ENCODE measurements at regions not wholly inside any gene's neighbourhood (a gene's known extent, or its start where the extent isn't known, plus 50 kb on each side); places are given as distances from the start of the nearest gene placed in this dataset.

DNA sequence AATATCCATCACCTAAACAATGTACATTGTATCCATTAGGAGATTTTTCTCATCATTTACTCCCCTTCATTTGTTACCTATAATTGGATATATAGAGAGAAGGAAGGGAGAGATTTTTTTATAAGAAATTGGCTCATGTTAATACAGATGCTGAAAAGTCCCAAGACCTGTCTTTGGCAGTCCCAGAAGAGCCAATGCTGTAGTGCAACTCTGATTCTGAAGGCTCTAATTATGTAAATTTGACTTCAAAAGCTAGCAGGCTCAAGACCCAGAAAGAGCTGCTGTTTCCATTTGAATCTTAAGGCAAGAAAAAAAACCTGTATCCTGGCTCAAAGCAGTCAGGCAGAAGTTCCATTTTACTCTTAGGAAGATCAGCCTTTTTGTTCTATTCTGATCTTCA lies 1245.5 kb upstream of the FAM98A start:
- Mint-ChIP-seq H3K4me1 (ENCODE audit: low read depth, unreplicated experiment) (no peaks in the 10 kb centered on the region), H3K9me3 (ENCODE audit: low read depth, unreplicated experiment) (peaks cover 4% of the 10 kb centered on the region), H3K27me3 (ENCODE audit: unreplicated experiment) (no peaks in the 10 kb centered on the region), H3K4me3 (ENCODE audit: low read depth, unreplicated experiment) (no peak overlapping the region), H3K36me3 (ENCODE audit: insufficient read depth, unreplicated experiment) (no peaks in the 10 kb centered on the region), H3K27ac (ENCODE audit: unreplicated experiment) (no peak overlapping the region)
- CTCF ChIA-PET: no interaction called here
- TF ChIP-seq, protein P1, sequence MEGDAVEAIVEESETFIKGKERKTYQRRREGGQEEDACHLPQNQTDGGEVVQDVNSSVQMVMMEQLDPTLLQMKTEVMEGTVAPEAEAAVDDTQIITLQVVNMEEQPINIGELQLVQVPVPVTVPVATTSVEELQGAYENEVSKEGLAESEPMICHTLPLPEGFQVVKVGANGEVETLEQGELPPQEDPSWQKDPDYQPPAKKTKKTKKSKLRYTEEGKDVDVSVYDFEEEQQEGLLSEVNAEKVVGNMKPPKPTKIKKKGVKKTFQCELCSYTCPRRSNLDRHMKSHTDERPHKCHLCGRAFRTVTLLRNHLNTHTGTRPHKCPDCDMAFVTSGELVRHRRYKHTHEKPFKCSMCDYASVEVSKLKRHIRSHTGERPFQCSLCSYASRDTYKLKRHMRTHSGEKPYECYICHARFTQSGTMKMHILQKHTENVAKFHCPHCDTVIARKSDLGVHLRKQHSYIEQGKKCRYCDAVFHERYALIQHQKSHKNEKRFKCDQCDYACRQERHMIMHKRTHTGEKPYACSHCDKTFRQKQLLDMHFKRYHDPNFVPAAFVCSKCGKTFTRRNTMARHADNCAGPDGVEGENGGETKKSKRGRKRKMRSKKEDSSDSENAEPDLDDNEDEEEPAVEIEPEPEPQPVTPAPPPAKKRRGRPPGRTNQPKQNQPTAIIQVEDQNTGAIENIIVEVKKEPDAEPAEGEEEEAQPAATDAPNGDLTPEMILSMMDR (IDR thresholded peaks at IDR 0.05; ENCODE audit: unreplicated experiment): no peak
- DNase-seq: no peak
- BruUV-seq (replicated peaks): no TSS peak
- intact Hi-C loops (cut with micrococcal nuclease; ENCODE audit: unreplicated experiment): no loop called here

DNA sequence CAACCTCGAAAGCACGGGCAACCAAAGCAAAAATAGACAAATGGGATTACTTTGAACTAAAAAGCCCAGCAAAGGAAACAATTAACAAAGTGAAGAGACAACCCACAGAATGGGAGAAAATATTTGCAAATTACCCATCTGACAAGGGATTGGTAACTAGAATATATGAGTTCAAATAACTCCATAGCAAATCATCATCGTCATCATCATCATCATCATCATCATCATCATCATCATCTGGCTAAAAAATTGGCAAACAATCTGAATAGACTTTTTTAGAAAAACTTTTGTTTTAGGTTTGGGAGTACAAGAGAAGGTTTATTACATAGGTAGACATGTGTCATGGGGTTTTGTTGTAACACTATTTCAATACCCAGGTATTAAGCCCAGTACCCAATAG lies 1239.3 kb upstream of the FAM98A start:
- TF ChIP-seq, protein P1 (IDR thresholded peaks at IDR 0.05; ENCODE audit: unreplicated experiment): no peak
- no peak overlapping the region for H3K27ac Mint-ChIP-seq (ENCODE audit: unreplicated experiment)
- BruUV-seq (replicated peaks): no TSS peak

DNA sequence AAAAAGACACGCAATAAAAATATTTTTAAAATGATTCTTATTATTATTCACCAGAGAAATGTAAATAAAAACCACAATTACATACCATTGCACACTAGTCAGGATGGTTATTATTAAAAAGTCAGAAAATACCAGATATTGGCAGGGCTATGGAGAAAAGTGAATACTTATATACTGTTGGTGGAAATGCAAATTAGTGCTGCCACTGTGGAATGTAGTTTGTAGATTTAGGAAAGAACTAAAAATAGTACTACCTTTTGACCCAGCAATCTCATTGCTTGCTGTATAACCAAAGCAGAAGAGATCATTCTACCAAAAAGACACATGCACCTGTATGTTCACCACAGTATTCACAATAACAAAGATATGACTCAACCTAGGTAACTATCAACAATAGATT lies 1237.3 kb upstream of the FAM98A start:
- BruUV-seq (replicated peaks): no TSS peak

More for the DNA sequence above, 1239.3 kb upstream of the FAM98A start:
- Mint-ChIP-seq H3K36me3 (ENCODE audit: insufficient read depth, unreplicated experiment) (no peaks in the 10 kb centered on the region), H3K27me3 (ENCODE audit: unreplicated experiment) (no peaks in the 10 kb centered on the region), H3K4me3 (ENCODE audit: low read depth, unreplicated experiment) (no peak overlapping the region), H3K4me1 (ENCODE audit: low read depth, unreplicated experiment) (no peaks in the 10 kb centered on the region), H3K9me3 (ENCODE audit: low read depth, unreplicated experiment) (peaks cover 7% of the 10 kb centered on the region)
- no peak for DNase-seq
- intact Hi-C loops (cut with micrococcal nuclease; ENCODE audit: unreplicated experiment): no loop called here
- CTCF ChIA-PET: no interaction called here

DNA sequence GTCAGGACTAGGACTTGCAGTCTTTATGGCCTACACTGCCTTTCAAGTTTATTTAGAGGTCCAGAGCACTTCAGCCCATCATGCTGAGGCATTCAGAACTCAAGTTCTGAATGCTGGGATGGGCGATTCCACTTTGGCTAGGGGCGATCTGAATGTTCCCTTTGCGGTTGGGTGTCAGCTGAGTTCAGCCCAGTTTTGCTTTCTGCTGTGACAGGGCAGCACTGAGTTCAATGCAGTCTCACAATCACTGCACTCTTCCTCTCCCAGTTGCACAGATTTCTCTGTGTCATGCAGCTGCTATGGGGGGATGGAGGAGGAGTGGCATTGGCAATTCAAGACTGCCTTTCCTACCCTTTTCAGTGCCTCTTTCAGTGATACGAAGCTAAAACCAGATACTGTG lies 1232.0 kb upstream of the FAM98A start:
- CTCF ChIA-PET: no interaction called here
- TF ChIP-seq, protein P1 (IDR thresholded peaks at IDR 0.05; ENCODE audit: unreplicated experiment): no peak
- intact Hi-C loops (cut with micrococcal nuclease; ENCODE audit: unreplicated experiment): no loop called here
- Mint-ChIP-seq H3K27ac (ENCODE audit: unreplicated experiment) (no peak overlapping the region), H3K9me3 (ENCODE audit: low read depth, unreplicated experiment) (peaks cover 9% of the 10 kb centered on the region), H3K4me3 (ENCODE audit: low read depth, unreplicated experiment) (no peak overlapping the region), H3K4me1 (ENCODE audit: low read depth, unreplicated experiment) (no peaks in the 10 kb centered on the region), H3K27me3 (ENCODE audit: unreplicated experiment) (no peaks in the 10 kb centered on the region), H3K36me3 (ENCODE audit: insufficient read depth, unreplicated experiment) (no peaks in the 10 kb centered on the region)
- BruUV-seq (replicated peaks): no TSS peak
- DNase-seq: no peak

More for the DNA sequence above, 1237.3 kb upstream of the FAM98A start:
- Mint-ChIP-seq H3K4me1 (ENCODE audit: low read depth, unreplicated experiment) (no peaks in the 10 kb centered on the region), H3K9me3 (ENCODE audit: low read depth, unreplicated experiment) (peaks cover 8% of the 10 kb centered on the region), H3K27me3 (ENCODE audit: unreplicated experiment) (no peaks in the 10 kb centered on the region), H3K36me3 (ENCODE audit: insufficient read depth, unreplicated experiment) (no peaks in the 10 kb centered on the region), H3K27ac (ENCODE audit: unreplicated experiment) (no peak overlapping the region), H3K4me3 (ENCODE audit: low read depth, unreplicated experiment) (no peak overlapping the region)
- TF ChIP-seq, protein P1 (IDR thresholded peaks at IDR 0.05; ENCODE audit: unreplicated experiment): no peak
- no peak for DNase-seq
- CTCF ChIA-PET: no interaction called here
- intact Hi-C loops (cut with micrococcal nuclease; ENCODE audit: unreplicated experiment): no loop called here

DNA sequence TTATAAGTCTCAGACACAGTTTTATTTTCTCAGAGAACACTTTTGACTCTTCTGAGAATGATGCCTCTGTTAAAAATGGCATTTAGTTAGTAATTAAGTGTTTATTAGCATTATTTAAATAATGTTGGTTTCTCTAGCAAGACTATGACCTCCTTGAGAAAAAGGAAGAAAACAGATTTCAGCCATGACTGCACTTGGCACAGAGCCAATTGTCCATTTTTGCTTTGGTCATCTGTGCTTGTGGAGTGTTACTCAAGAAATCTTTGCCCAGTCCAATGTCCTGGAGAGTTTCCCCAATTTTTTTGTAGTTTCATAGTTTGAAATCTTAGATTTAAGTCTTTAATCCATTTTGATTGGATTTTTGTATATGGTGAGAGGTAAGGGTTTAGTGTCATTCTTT lies 1229.4 kb upstream of the FAM98A start:
- Mint-ChIP-seq H3K9me3 (ENCODE audit: low read depth, unreplicated experiment) (peaks cover 9% of the 10 kb centered on the region), H3K4me3 (ENCODE audit: low read depth, unreplicated experiment) (no peak overlapping the region), H3K27ac (ENCODE audit: unreplicated experiment) (no peak overlapping the region), H3K4me1 (ENCODE audit: low read depth, unreplicated experiment) (no peaks in the 10 kb centered on the region), H3K27me3 (ENCODE audit: unreplicated experiment) (no peaks in the 10 kb centered on the region), H3K36me3 (ENCODE audit: insufficient read depth, unreplicated experiment) (no peaks in the 10 kb centered on the region)
- no peak for DNase-seq
- BruUV-seq (replicated peaks): no TSS peak
- intact Hi-C loops (cut with micrococcal nuclease; ENCODE audit: unreplicated experiment): no loop called here
- TF ChIP-seq, protein P1 (IDR thresholded peaks at IDR 0.05; ENCODE audit: unreplicated experiment): no peak
- CTCF ChIA-PET: no interaction called here
